ENCODE measurements at regions not wholly inside any gene's neighbourhood (a gene's known extent, or its start where the extent isn't known, plus 50 kb on each side); places are given as distances from the start of the nearest gene placed in this dataset.
"Not testable (repeated sequence)": the region's sequence is repeated elsewhere in the genome, so short reads cannot be mapped to it uniquely, and the experiment has no call there.

DNA sequence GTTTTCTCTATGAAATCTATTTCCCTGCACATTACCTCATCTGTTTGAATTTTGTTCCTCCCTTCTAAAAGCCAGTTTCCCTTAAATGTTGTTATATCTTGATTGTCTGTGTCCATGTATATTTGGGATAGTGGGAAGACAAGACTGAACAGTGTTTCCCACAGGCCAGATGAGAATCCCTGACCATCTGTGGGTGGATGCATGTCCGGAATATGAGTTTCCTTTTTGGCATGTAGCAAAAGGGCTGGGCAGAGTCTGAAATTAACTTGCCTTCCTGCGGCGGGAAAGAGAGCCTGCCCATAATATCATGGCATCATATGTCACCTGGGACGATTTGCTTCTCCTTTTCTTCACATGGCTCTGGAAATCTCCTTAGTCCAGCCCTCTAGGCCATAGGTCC is 385.8 kb upstream of the MAF start:
- DNase-seq (ENCODE audit: low spot score) (no peak), FAIRE-seq (no peak)

DNA sequence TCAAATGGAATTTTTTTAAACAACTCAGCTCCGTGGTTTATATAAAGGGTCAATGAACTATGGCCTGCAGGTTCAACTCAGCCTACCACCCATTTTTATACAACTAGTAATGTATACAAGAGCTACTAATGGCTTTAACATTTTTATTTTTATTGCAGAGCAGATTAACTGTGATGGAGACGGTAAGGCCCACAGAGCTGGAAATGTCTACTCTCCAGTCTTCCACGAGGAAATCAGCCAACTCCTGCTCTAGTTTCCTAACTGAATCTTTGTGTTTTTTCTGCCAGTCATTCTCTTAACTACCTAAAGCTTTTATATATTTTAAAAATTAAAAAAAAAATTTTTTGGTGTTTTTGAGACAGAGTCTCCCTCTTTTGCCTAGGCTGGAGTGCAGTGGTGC is 385.1 kb upstream of the MAF start:
- no peak for DNase-seq (ENCODE audit: low spot score)
- no peak for FAIRE-seq

DNA sequence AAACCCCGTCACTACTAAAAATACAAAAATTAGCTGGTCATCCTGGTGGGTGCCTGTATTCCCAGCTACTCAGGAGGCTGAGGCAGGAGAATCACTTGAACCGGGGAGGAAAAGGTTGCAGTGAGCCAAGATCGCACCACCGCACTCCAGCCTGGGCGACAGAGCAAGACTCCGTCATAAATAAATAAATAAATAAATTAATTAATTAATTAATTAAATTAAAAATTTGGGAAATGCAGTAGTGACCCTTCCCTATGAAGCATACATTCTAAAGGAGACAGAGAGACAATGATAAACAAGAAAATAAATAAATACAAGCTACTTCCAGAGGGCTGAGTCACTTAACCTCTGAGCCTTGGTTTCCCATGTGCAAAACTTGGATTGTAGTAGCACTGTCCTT is 383.6 kb upstream of the MAF start:
- not testable (repeated sequence) for DNase-seq (ENCODE audit: low spot score); FAIRE-seq

DNA sequence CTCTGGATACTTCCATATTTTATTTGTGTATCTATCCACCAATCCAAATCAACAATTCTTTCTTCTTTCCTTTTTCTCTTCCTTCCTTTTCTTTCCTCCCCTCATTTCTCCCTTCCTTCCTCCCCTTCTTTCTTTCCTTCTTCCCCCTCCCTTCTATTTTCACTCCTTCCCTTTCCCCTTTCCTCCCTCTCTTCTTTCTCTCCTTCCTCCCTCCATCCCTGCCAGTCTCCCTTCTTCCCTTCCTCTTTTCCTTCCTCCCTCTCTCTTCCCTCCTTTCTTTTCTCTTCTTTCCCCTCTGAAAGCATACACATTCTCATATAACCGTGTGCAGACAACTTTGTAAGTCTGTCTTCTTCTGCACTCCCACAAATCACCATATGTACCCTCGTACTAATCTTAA is 382.3 kb upstream of the MAF start:
- FAIRE-seq: no peak

DNA sequence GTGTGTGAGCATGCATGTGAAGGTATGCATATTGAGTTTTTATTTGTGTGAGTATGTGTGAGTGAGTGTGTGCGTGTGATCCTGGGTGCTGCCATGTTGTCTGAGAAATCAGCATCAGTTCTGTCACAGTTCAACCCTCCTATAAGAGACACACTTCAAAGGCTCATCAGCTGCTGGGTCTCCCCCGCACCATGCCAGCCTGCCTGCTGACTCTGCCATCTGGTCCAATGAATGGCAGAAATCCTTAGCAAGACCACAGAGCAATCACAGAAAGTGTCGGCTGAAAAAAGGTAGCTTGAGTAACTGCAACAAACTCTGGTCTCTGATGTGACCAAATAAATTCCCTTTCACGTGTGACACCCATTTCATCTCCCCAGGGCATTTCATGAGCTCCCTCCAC is 381.8 kb upstream of the MAF start:
- DNase-seq (ENCODE audit: low spot score) (no peak), FAIRE-seq (no peak)

More for the DNA sequence above, 382.3 kb upstream of the MAF start:
- DNase-seq (ENCODE audit: low spot score): no peak

DNA sequence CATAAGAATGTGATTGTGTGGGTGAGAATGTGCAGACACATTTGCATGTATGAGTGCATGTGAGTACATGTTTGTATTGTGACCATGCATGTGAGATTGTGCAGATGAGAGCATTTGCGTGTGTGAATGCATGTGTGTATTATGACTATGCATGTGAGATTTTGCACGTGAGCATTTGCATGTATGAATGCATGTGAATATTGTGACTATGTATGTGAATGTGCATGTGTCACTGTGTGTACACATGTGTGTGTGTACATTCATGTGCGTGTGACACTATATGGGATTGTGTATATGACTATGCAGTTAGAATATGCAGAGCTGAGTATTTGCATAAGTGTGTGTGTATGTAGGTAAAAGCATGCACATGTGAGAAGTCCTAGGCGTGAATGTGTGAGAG is 381.3 kb upstream of the MAF start:
- no peak for FAIRE-seq

DNA sequence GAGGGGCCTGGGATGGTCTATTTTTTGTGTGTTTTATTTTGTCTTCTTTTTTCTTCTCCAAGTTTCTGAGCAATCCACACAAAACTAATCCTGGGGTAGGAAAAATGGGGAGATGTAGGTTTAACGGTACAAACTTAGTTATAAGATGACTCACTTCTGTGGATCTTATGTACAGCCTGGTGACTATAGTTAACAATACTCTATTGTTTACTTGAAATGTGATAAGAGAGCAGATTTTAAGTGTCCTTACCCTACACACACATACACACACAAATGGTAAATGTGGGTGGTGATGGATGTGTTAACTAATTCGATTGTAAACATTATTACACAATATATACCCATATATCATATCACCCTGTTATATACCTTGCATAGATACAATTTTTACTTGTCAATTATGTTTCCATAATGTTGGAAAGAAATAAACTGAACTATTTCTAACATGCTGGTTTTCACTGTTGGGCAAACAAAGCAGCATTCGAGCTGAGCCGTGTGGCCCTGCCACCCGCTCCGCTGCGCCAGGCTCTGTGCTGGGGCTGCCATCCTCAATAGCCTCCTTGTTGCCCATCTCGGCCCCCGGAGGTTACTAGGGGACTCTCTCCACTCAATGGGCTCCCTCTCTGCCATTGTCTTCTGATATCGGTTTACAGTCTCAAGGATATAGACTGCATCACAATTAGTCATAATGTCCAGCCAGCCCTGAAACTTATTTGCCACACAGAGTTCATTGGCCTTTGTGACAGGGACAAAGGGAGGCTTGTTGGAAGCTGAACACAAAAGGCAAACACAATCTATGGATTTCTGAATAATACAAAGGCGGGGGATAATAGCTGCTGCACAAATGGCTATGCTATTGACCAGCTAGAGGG is 380.3 kb upstream of the MAF start:
- no peak for DNase-seq (ENCODE audit: low spot score)
- no peak for FAIRE-seq

More for the DNA sequence above, 381.3 kb upstream of the MAF start:
- no peak for DNase-seq (ENCODE audit: low spot score)

DNA sequence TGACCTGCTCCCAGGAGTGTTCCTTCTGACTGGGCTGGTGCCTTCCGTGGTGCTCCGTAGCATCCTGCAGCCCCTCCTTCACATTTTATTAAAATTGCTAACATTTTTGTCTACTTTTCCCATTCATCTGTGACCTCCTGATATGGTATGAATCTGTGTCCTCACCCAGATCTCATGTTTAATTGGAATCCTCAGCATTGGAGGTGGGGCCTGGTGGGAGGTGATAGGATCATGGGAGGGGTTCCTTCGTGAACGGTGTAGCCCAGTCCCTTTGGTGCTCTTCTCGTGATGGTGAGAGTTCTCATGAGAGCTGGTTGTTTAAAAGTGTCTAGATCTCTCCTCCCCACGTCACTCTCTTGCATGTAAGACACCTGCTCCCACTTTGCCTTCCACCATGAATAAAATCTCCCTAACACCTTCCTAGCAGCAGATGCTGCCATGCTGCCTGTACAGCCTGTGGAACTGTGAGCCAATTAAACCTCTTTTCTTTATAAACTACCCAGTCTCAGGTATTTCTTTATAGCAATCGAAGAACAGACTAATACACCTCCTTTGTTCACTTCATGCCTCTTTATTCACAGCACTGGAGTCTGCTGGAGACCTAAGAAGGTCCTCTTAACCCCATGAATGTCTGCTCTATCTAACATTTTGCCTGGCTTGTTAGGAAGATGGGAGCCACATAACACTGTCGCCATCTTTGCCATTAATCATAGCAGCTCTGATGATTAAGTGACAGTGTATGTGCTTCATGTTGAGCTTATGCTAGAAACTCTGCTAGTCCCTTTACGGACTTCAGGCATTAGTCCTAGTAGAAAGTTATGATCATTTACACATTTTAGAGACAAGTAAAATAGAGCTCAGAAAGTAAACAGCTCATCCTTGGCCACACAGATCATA is 377.7 kb upstream of the MAF start:
- DNase-seq (ENCODE audit: low spot score): no peak
- no peak for FAIRE-seq

DNA sequence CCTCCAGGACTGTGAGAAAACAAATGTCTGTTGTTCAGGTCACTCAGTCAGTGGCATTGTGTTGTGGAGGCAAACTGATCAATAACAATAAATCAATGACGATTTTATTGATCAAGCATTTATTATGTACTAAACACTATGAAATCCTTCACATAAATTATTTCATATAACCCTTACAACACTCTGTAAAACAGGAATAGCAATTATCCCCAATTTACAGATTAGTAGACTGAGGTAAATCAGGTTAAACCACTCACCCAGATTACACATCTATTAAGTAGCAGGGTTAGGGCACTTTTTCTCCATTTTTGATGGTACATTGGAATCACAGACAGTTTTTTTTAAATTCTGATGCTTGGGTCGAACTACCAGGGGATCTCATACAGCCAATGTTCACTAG is 372.8 kb upstream of the MAF start:
- no peak for DNase-seq (ENCODE audit: low spot score)
- no peak for FAIRE-seq

DNA sequence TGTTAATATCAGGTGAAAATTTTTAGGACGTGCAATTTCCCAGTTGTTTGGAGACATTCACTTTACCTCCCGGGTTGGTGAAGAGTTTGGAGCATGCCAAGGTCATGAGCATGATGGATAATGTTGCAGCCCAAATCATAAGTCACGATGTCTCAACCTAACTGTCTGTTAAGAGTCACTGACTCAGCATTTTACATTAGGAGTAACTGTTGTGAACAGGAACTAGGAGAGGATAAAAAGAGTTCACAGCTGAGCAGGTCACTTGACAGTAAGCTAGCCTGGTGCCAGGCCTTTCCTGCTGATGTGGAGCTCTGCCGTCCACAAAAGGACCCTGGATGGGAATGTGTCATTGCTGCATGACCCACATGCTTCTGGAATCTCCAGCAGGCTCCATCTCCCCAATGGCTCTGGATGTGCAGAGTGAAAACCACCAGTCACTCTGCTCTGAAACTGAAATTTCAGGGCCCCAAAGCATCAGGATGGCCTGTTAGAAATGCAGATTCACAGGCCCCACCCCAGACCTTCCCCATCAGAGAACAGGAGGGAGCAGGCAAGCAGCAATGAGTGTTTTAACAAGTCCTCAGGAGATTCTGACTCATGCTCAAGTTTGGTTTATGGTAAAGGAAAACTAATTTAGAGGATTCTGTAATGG is 371.6 kb upstream of the MAF start:
- DNase-seq (ENCODE audit: low spot score) (peak; percentile 73), FAIRE-seq (no peak)

DNA sequence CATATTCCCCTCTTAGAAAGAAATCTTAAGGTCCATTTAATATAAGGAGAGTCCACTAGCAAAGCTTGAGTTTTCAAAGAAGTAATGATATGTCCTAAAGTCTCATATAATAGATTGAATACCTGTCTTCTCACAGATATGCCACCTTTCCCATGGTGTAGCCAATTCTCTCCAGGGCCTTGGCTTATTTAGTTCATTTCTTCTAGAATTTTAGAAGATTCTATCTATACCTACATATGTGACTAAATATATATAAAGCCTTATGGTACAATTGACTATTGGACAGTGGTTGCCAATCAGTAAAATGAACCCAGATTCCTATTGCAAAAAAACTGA is 370.7 kb upstream of the MAF start:
- DNase-seq (ENCODE audit: low spot score) (no peak), FAIRE-seq (no peak)

DNA sequence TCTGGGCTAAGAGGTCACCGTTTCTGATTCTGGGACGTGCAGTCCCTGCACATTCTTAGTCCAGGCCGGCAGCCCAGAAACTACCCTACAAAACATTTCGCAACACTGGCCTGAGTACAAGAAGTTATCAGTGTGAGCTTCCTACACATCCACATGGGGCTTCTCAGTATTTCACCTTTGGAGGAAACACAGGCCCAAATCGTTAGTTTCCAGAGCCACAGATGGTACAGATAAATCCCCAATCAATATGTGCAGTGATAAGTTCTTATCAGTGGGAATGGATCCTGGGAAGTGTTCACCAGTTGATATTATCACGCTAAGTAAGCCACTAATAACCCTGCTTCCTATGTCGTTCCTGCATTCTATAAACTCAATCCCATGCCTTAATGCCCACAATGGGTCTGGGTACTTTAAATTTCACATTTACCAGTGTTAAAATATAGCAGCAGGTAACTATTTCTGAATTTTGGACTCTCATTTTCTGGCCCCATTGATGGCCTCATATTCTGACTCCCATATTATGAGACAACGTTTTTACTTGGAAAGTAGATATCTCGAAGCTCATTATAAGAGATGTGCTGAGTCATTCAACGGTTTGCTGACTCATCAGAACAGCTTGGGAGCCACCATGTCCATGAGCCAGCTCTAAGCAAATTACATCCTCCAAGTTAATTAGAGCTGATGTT is 370.2 kb upstream of the MAF start:
- DNase-seq (ENCODE audit: low spot score): peak; percentile 48
- FAIRE-seq: peak; percentile 32

DNA sequence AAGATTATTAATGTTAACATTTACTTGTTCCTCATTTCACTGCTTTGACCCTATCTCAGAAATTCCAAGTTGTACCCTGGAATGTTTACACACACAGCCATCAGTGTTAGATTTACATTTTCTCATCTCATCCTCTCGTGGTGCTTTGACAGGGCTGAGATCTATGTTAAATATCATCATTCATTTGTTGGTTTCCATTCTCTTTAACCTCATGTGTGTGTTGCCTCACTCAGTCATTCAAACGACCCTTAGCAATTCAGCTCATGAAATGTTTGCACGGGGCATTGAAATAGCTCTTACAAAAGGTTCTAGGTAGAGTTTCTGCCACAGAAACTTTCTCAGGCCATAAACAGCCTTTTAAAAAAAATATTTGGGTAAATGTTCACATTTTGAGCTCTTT is 369.6 kb upstream of the MAF start:
- no peak for DNase-seq (ENCODE audit: low spot score)
- FAIRE-seq: no peak

DNA sequence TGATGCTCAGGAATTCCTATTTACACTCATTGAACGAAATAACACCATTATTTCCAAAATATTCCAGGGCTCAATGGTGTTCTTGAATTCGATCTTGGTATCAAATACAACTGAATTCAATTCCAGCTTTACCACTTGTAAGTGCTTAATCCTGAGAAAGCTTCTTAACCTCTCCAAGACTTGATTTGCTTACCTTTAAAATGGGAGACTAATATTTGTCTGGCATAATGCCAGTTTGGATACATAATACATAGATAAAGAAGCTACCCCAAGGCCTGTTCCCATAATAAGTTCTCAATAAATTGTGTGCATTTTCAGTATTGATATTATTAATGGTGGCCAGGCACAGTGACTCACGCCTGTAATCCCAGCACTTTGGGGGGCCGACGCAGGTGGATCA is 368.9 kb upstream of the MAF start:
- DNase-seq (ENCODE audit: low spot score) (no peak), FAIRE-seq (no peak)

DNA sequence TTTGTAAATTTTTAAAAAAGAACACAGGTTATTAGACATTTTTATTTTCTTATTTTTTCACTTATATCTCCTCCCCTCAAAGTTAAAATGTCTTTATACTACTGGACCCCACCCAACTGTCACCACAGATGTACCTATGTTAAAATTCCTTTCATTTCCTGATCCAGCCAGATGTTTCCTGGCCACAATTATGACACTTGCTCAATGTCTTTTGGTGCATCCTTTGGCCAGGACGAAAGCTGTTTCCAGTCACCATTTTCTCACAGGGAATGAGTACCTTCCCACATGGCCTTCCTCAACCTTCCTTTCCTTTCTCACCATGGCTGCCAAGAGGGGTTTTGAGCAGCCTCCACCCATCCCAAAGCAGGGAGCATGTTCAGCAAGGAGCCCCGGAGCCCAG is 365.7 kb upstream of the MAF start:
- no peak for FAIRE-seq
- DNase-seq (ENCODE audit: low spot score): no peak

DNA sequence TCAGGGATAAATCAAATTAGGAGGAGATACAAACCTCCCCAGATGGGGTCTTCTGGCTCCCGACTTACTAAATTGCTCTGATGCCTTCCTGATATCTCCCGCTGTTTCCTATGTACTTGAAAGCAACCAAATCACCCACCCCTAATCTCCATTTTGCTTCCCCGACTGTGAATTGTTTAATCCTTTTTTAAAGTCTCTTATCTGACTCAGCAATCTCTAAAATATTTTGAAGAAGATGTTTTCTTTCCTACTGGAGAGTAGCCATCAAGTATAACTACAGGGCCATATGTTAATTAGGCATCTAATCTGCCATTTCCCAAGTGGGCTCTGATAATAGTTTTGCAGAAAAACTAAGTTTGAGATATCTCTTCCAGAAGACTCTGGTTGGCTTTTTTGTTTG is 365.2 kb upstream of the MAF start:
- FAIRE-seq: no peak

DNA sequence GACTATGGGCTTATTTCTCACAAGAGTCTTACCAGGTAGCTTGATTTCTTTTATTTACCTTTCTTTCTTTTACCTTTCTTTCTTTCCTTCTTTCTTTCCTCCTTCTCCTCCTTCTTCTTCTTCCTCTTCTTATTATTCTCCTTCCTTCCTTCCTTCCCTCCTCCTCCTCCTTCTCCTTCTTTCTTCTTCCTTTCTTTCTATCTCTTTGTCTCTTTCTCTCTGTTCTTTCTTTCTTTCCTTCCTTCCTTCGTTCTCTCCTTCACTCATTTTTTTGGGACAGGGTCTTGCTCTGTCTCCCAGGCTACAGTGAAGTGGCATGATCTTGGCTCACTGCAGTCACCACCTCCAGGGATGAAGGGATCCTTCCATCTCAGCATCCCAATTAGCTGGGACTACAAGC is 363.6 kb upstream of the MAF start:
- no peak for DNase-seq (ENCODE audit: low spot score)
- FAIRE-seq: no peak

More for the DNA sequence above, 365.2 kb upstream of the MAF start:
- no peak for DNase-seq (ENCODE audit: low spot score)

DNA sequence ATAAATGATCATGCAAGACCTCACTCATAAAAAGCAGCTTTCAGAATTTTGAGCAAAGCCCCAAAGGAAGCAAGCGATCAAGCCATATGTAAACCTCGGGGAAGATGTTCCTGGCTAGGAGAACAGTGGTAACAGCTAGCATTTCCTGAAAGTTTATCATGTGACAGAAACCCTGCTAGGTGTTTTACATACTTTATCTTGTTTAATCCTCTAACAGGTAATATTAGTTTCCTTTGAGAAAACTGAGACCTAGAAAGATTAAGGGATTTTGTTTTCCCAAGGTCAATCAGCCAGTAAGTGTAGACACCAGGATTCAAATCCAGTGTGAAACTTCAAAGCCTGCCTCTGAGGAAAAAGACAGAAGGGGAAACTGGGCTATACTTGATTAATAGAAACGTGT is 362.4 kb upstream of the MAF start:
- DNase-seq (ENCODE audit: low spot score) (no peak), FAIRE-seq (no peak)

DNA sequence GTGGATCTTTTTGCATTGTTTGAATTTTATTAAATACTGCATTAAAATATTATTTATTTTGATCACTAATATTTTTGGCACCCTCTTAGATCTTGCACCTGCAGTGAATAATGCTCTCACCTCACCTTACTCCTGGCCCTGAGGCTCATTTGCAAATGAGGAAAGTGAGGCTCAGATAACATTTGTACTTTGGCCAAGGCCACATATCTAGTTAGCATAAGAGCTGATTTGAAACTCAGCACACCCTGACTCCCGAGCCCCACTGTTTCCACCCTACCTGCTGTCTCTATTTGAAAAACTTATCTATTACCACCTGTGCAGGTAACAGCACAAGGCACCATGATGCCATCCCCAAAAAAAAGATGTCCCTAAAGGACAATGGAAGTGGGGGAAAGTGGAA is 358.7 kb upstream of the MAF start:
- no peak for FAIRE-seq
- no peak for DNase-seq (ENCODE audit: low spot score)

DNA sequence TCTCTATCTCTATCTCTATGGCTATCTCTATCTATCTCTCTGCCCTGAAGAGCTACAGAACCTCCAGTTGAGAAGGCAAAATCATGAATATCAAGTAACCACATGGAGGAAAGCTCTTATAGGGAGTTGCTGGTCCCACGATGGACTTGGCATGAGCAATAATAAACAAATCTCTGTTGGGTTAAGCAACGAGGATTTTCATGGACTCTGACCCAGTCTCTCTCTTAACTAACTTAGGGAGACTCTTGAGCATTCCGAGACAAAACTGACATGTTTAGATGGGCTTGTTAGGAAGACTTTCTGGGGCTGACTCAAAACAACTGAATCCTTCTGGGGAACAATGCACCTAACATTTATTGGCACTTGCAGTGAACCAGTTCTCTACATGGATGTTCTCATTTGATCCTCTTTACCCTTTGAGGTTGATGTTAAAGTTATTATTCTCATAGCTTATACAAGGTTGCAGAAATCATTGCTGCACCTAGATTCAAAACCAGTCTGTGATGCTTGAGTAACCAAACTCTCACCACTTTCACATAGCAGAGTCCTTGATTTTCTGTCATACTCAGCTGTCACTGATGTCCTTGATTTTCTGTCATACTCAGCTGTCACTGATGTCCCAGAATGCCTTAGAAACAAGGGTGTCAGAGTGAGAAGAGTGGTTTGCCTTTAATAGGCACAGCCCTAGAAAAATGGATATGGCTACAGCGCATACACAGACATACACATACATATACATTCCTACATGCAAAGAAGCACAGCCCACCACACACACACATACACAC is 354.6 kb upstream of the MAF start:
- FAIRE-seq (no peak), DNase-seq (ENCODE audit: low spot score) (no peak)

Measured in RCC 7860 (cell line).